HG03442 (cell line): ENCODE measurements at regions not wholly inside any gene's neighbourhood (a gene's known extent, or its start where the extent isn't known, plus 50 kb on each side); places are given as distances from the start of the nearest gene placed in this dataset.

Experiments
- ATAC-seq: cut with Tn5 transposase; IDR thresholded peaks from one replicate; pipeline ENCODE4 v1.9.1; 2021; ENCODE audit warnings: mild to moderate bottlenecking, moderate library complexity; ENCODE audit not compliant: unreplicated experiment

GRCh38 chr16:79449067-79449769, 151.3 kb downstream of the MAF start:
- ATAC-seq, result no peak

GRCh38 chr16:79444572-79444971, 156.0 kb downstream of the MAF start:
- ATAC-seq, result no peak

- no peak for ATAC-seq
Observed at GRCh38 chr16:79439901-79440300, 160.6 kb downstream of the MAF start.

- ATAC-seq, result no peak
Observed at GRCh38 chr16:79437764-79438751, 162.5 kb downstream of the MAF start.

- no peak for ATAC-seq
Observed at GRCh38 chr16:79436885-79437284, 163.7 kb downstream of the MAF start.

GRCh38 chr16:79434771-79435170, 165.8 kb downstream of the MAF start:
- ATAC-seq, result no peak

- ATAC-seq, result no peak
Observed at GRCh38 chr16:79434092-79434491, 166.4 kb downstream of the MAF start.

GRCh38 chr16:79431923-79432322, 168.6 kb downstream of the MAF start:
- ATAC-seq, result no peak

GRCh38 chr16:79430191-79430678, 170.3 kb downstream of the MAF start:
- ATAC-seq, result no peak

- ATAC-seq, result no peak
Observed at GRCh38 chr16:79429381-79430190, 171.0 kb downstream of the MAF start.

- no peak for ATAC-seq
Observed at GRCh38 chr16:79426663-79427062, 173.9 kb downstream of the MAF start.

- ATAC-seq, result no peak
Observed at GRCh38 chr16:79422064-79422463, 178.5 kb downstream of the MAF start.

GRCh38 chr16:79421126-79421525, 179.4 kb downstream of the MAF start:
- no peak for ATAC-seq

GRCh38 chr16:79420493-79420892, 180.0 kb downstream of the MAF start:
- no peak for ATAC-seq

GRCh38 chr16:79419148-79419547, 181.4 kb downstream of the MAF start:
- ATAC-seq, result no peak

- ATAC-seq, result no peak
Observed at GRCh38 chr16:79417601-79418008, 182.9 kb downstream of the MAF start.

GRCh38 chr16:79415983-79416640, 184.4 kb downstream of the MAF start:
- ATAC-seq, result no peak

GRCh38 chr16:79412783-79413225, 187.7 kb downstream of the MAF start:
- ATAC-seq, result no peak

GRCh38 chr16:79411805-79412204, 188.7 kb downstream of the MAF start:
- no peak for ATAC-seq

GRCh38 chr16:79411357-79411756, 189.2 kb downstream of the MAF start:
- ATAC-seq, result no peak
